ENCODE measurements at regions not wholly inside any gene's neighbourhood (a gene's known extent, or its start where the extent isn't known, plus 50 kb on each side); places are given as distances from the start of the nearest gene placed in this dataset.

- TF ChIP-seq, protein P1, sequence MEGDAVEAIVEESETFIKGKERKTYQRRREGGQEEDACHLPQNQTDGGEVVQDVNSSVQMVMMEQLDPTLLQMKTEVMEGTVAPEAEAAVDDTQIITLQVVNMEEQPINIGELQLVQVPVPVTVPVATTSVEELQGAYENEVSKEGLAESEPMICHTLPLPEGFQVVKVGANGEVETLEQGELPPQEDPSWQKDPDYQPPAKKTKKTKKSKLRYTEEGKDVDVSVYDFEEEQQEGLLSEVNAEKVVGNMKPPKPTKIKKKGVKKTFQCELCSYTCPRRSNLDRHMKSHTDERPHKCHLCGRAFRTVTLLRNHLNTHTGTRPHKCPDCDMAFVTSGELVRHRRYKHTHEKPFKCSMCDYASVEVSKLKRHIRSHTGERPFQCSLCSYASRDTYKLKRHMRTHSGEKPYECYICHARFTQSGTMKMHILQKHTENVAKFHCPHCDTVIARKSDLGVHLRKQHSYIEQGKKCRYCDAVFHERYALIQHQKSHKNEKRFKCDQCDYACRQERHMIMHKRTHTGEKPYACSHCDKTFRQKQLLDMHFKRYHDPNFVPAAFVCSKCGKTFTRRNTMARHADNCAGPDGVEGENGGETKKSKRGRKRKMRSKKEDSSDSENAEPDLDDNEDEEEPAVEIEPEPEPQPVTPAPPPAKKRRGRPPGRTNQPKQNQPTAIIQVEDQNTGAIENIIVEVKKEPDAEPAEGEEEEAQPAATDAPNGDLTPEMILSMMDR (IDR thresholded peaks at IDR 0.05; ENCODE audit: borderline replicate concordance, extremely low read depth, low read length, poor library complexity, severe bottlenecking): no peak
- no peak for TF ChIP-seq EZH2 (IDR thresholded peaks at IDR 0.05; ENCODE audit: borderline replicate concordance, low read depth, low read length, severe bottlenecking)
Observed at GRCh38 chr13:104678161-104678560, 1611.9 kb upstream of the SLC10A2 start.
